Tibial nerve (tissue), 3 donors: ENCODE measurements at regions not wholly inside any gene's neighbourhood (a gene's known extent, or its start where the extent isn't known, plus 50 kb on each side); places are given as distances from the start of the nearest gene placed in this dataset.

Source experiments
- CTCF ChIP-seq, 5 experiments: fragments of 200-600 bp in 3 of 5; fragments of 450-650 bp in 2 of 5; sonication (generic) in 3 of 5; IDR thresholded peaks; one replicate each; pipeline ENCODE4 v1.5.1; 2016 to 2019; ENCODE audit warnings: antibody characterized with exemption in 5 of 5, mild to moderate bottlenecking in 3 of 5, moderate library complexity in 2 of 5
- POLR2A ChIP-seq, 2 donors: fragments of 450-650 bp; IDR thresholded peaks; one replicate each; pipeline ENCODE4 v1.6.1; 2017; ENCODE audit warnings: antibody characterized with exemption in 2 of 2, mild to moderate bottlenecking in 2 of 2, moderate library complexity in 2 of 2

GRCh38 chr3:118792191-118792590, 242.5 kb downstream of the IGSF11 start:
- no peak for TF ChIP-seq CTCF (IDR thresholded peaks at IDR 0.05)
- no peak for TF ChIP-seq POLR2A (IDR thresholded peaks at IDR 0.05)
